CD4-positive, CD25-positive, alpha-beta regulatory T cell (primary cell): ENCODE measurements at regions not wholly inside any gene's neighbourhood (a gene's known extent, or its start where the extent isn't known, plus 50 kb on each side); places are given as distances from the start of the nearest gene placed in this dataset.

Experiments used
- ATAC-seq, 2 donors: fragments of 150-1000 bp; cut with Tn5 transposase; one replicate each; pipeline ENCODE4 v1.10.0; 2021; ENCODE audit warnings: low read depth in 2 of 2, moderate number of reproducible peaks in 2 of 2, moderate library complexity in 1 of 2
- DNase-seq, 3 donors: peaks; one replicate each; pipeline versions ENCODE4 v3.0.0 to v3.0.0-alpha.2; 2012 to 2022; ENCODE audit warnings: mixed read lengths in 1 of 3
- H3K27ac ChIP-seq: one replicate; pipeline ENCODE4 v1.7.0; 2013; ENCODE audit warnings: mild to moderate bottlenecking, low read length; ENCODE audit not compliant: insufficient read depth, poor library complexity, severe bottlenecking
- H3K27me3 ChIP-seq: one replicate; pipeline ENCODE4 v1.7.0; 2013; ENCODE audit warnings: low read length; ENCODE audit not compliant: control insufficient read depth, insufficient read depth
- H3K36me3 ChIP-seq: one replicate; pipeline ENCODE4 v1.7.0; 2013; ENCODE audit warnings: mild to moderate bottlenecking, low read length, moderate library complexity; ENCODE audit not compliant: control insufficient read depth, insufficient read depth
- H3K4me1 ChIP-seq: 2 replicates; pipeline ENCODE4 v1.7.0; 2013; ENCODE audit warnings: mild to moderate bottlenecking, low read length; ENCODE audit not compliant: insufficient read depth, control insufficient read depth, poor library complexity, severe bottlenecking
- H3K4me3 ChIP-seq: one replicate; pipeline ENCODE4 v1.7.0; 2013; ENCODE audit warnings: low read depth, mild to moderate bottlenecking, low read length, moderate library complexity
- H3K9me3 ChIP-seq, 2 experiments: 1 replicate in 1 of 2; 2 replicates in 1 of 2; pipeline ENCODE4 v1.7.0; 2013; ENCODE audit warnings: low read length in 2 of 2, mild to moderate bottlenecking in 1 of 2, moderate library complexity in 1 of 2; ENCODE audit not compliant: control insufficient read depth in 2 of 2
- H3K27ac Mint-ChIP-seq, 3 donors: one replicate each; pipeline ENCODE4 v1.8.0; 2020 to 2022; ENCODE audit warnings: mild to moderate bottlenecking in 3 of 3, mixed read lengths in 3 of 3, moderate library complexity in 2 of 3
- H3K27me3 Mint-ChIP-seq: one replicate; pipeline ENCODE4 v1.8.0; 2022; ENCODE audit warnings: mild to moderate bottlenecking, mixed read lengths
- H3K36me3 Mint-ChIP-seq: one replicate; pipeline ENCODE4 v1.8.0; 2020; ENCODE audit warnings: mixed read lengths
- H3K4me1 Mint-ChIP-seq, 4 donors: one replicate each; pipeline ENCODE4 v1.8.0; 2020 to 2022; ENCODE audit warnings: mixed read lengths in 4 of 4, mild to moderate bottlenecking in 1 of 4
- H3K4me3 Mint-ChIP-seq, 4 donors: one replicate each; pipeline ENCODE4 v1.8.0; 2020 to 2022; ENCODE audit warnings: mild to moderate bottlenecking in 4 of 4, mixed read lengths in 4 of 4, moderate library complexity in 3 of 4
- H3K9me3 Mint-ChIP-seq, 7 donors: one replicate each; pipeline ENCODE4 v1.8.0; 2020 to 2022; ENCODE audit warnings: mixed read lengths in 7 of 7, mild to moderate bottlenecking in 3 of 7, moderate library complexity in 2 of 7

- no peak overlapping the region for H3K4me3 ChIP-seq
- H3K9me3 Mint-ChIP-seq, result peaks cover 0 to 2% (median 0%) of the 10 kb centered on the region in 7 donors
- H3K4me1 Mint-ChIP-seq, result no peaks in the 10 kb centered on the region
- H3K27me3 ChIP-seq, result peaks cover 3% of the 10 kb centered on the region
- no peaks in the 10 kb centered on the region for H3K36me3 ChIP-seq
- no peaks in the 10 kb centered on the region for H3K9me3 ChIP-seq
- H3K27me3 Mint-ChIP-seq, result peaks cover 26% of the 10 kb centered on the region
- H3K4me3 Mint-ChIP-seq, result no peak overlapping the region
- H3K27ac ChIP-seq, result no peak overlapping the region
- DNase-seq (no peak), ATAC-seq (no peak)
- H3K4me1 ChIP-seq, result no peaks in the 10 kb centered on the region
- no peaks in the 10 kb centered on the region for H3K36me3 Mint-ChIP-seq
- H3K27ac Mint-ChIP-seq, result no peak overlapping the region
These were observed 146.7 kb upstream of the RAI14 start for GRCh38 chr5:34509392-34509791.

- Histone ChIP-seq H3K36me3 (no peaks in the 10 kb centered on the region), H3K4me1 (no peaks in the 10 kb centered on the region), H3K4me3 (no peak overlapping the region), H3K9me3 (no peaks in the 10 kb centered on the region), H3K27ac (no peak overlapping the region), H3K27me3 (peaks cover 3% of the 10 kb centered on the region)
- no peaks in the 10 kb centered on the region for H3K36me3 Mint-ChIP-seq
- H3K4me1 Mint-ChIP-seq, result no peaks in the 10 kb centered on the region
- ATAC-seq (no peak), DNase-seq (no peak)
- H3K27me3 Mint-ChIP-seq, result peaks cover 26% of the 10 kb centered on the region
- H3K27ac Mint-ChIP-seq, result no peak overlapping the region
- H3K9me3 Mint-ChIP-seq, result peaks cover 0 to 2% (median 0%) of the 10 kb centered on the region in 7 donors
- no peak overlapping the region for H3K4me3 Mint-ChIP-seq
These were observed 146.1 kb upstream of the RAI14 start for GRCh38 chr5:34510002-34510401.

- H3K36me3 ChIP-seq, result no peaks in the 10 kb centered on the region
- Mint-ChIP-seq H3K36me3 (no peaks in the 10 kb centered on the region), H3K4me1 (no peaks in the 10 kb centered on the region), H3K9me3 (no peaks in the 10 kb centered on the region), H3K27me3 (peaks cover 26% of the 10 kb centered on the region), H3K4me3 (peak overlapping the region in 1 of 4 donors; percentile 73), H3K27ac (no peak overlapping the region)
- no peak overlapping the region for H3K27ac ChIP-seq
- peaks cover 3% of the 10 kb centered on the region for H3K27me3 ChIP-seq
- no peak for DNase-seq
- no peaks in the 10 kb centered on the region for H3K4me1 ChIP-seq
- ATAC-seq, result no peak
- H3K9me3 ChIP-seq, result no peaks in the 10 kb centered on the region
- no peak overlapping the region for H3K4me3 ChIP-seq
These were observed 145.1 kb upstream of the RAI14 start for GRCh38 chr5:34511063-34511462.

GRCh38 chr5:34511481-34511880, 144.6 kb upstream of the RAI14 start:
- Mint-ChIP-seq H3K27me3 (peaks cover 24% of the 10 kb centered on the region), H3K27ac (no peak overlapping the region)
- ATAC-seq, result no peak

GRCh38 chr5:34511915-34512314, 144.2 kb upstream of the RAI14 start:
- DNase-seq (no peak), ATAC-seq (no peak)
- H3K36me3 Mint-ChIP-seq, result no peaks in the 10 kb centered on the region
- H3K4me1 ChIP-seq, result no peaks in the 10 kb centered on the region
- no peaks in the 10 kb centered on the region for H3K4me1 Mint-ChIP-seq
- H3K4me3 ChIP-seq, result no peak overlapping the region
- H3K4me3 Mint-ChIP-seq, result no peak overlapping the region
- H3K27me3 Mint-ChIP-seq, result peaks cover 24% of the 10 kb centered on the region
- no peak overlapping the region for H3K27ac ChIP-seq
- H3K36me3 ChIP-seq, result no peaks in the 10 kb centered on the region
- no peaks in the 10 kb centered on the region for H3K9me3 ChIP-seq
- peaks cover 0 to 2% (median 0%) of the 10 kb centered on the region in 7 donors for H3K9me3 Mint-ChIP-seq
- peak overlapping the region in 1 of 3 donors; percentile 21 for H3K27ac Mint-ChIP-seq
- H3K27me3 ChIP-seq, result peaks cover 3% of the 10 kb centered on the region

More at GRCh38 chr5:34511481-34511880, 144.6 kb upstream of the RAI14 start:
- no peaks in the 10 kb centered on the region for H3K4me1 Mint-ChIP-seq
- H3K4me3 Mint-ChIP-seq, result peak overlapping the region in 1 of 4 donors; percentile 73
- Histone ChIP-seq H3K4me1 (no peaks in the 10 kb centered on the region), H3K36me3 (no peaks in the 10 kb centered on the region), H3K4me3 (no peak overlapping the region), H3K27me3 (peaks cover 3% of the 10 kb centered on the region), H3K9me3 (no peaks in the 10 kb centered on the region), H3K27ac (no peak overlapping the region)
- H3K9me3 Mint-ChIP-seq, result no peaks in the 10 kb centered on the region
- no peak for DNase-seq
- no peaks in the 10 kb centered on the region for H3K36me3 Mint-ChIP-seq

GRCh38 chr5:34516166-34516565, 140.0 kb upstream of the RAI14 start:
- no peaks in the 10 kb centered on the region for H3K36me3 Mint-ChIP-seq
- H3K9me3 Mint-ChIP-seq, result peaks cover 0 to 2% (median 0%) of the 10 kb centered on the region in 7 donors
- Histone ChIP-seq H3K27me3 (no peaks in the 10 kb centered on the region), H3K4me3 (no peak overlapping the region), H3K36me3 (no peaks in the 10 kb centered on the region), H3K4me1 (no peaks in the 10 kb centered on the region), H3K9me3 (no peaks in the 10 kb centered on the region), H3K27ac (no peak overlapping the region)
- ATAC-seq (no peak), DNase-seq (no peak)
- H3K4me1 Mint-ChIP-seq, result no peaks in the 10 kb centered on the region
- H3K27me3 Mint-ChIP-seq, result peaks cover 17% of the 10 kb centered on the region
- H3K4me3 Mint-ChIP-seq, result no peak overlapping the region
- H3K27ac Mint-ChIP-seq, result no peak overlapping the region

GRCh38 chr5:34516686-34517085, 139.4 kb upstream of the RAI14 start:
- Mint-ChIP-seq H3K4me3 (peak overlapping the region in 1 of 4 donors; percentile 10), H3K9me3 (peaks cover 0 to 2% (median 0%) of the 10 kb centered on the region in 7 donors), H3K36me3 (no peaks in the 10 kb centered on the region), H3K4me1 (no peaks in the 10 kb centered on the region), H3K27me3 (peaks cover 17% of the 10 kb centered on the region), H3K27ac (no peak overlapping the region)
- Histone ChIP-seq H3K9me3 (no peaks in the 10 kb centered on the region), H3K36me3 (no peaks in the 10 kb centered on the region), H3K27ac (no peak overlapping the region), H3K27me3 (no peaks in the 10 kb centered on the region), H3K4me3 (no peak overlapping the region), H3K4me1 (no peaks in the 10 kb centered on the region)
- DNase-seq, result no peak
- ATAC-seq, result no peak

GRCh38 chr5:34517249-34517648, 138.9 kb upstream of the RAI14 start:
- Histone ChIP-seq H3K4me1 (no peaks in the 10 kb centered on the region), H3K27me3 (no peaks in the 10 kb centered on the region), H3K9me3 (no peaks in the 10 kb centered on the region), H3K27ac (no peak overlapping the region), H3K36me3 (no peaks in the 10 kb centered on the region), H3K4me3 (no peak overlapping the region)
- ATAC-seq, result no peak
- no peak for DNase-seq
- Mint-ChIP-seq H3K4me3 (no peak overlapping the region), H3K9me3 (peaks cover 0 to 2% (median 0%) of the 10 kb centered on the region in 7 donors), H3K4me1 (no peaks in the 10 kb centered on the region), H3K27me3 (peaks cover 17% of the 10 kb centered on the region), H3K36me3 (no peaks in the 10 kb centered on the region), H3K27ac (peak overlapping the region in 1 of 3 donors; percentile 32)
